HG03064 (cell line): ENCODE measurements at regions not wholly inside any gene's neighbourhood (a gene's known extent, or its start where the extent isn't known, plus 50 kb on each side); places are given as distances from the start of the nearest gene placed in this dataset.
"Not testable (repeated sequence)": the region's sequence is repeated elsewhere in the genome, so short reads cannot be mapped to it uniquely, and the experiment has no call there.

Experiments
- ATAC-seq: cut with Tn5 transposase; IDR thresholded peaks from one replicate; pipeline ENCODE4 v1.9.1; 2021; ENCODE audit warnings: low read depth; ENCODE audit not compliant: unreplicated experiment

DNA sequence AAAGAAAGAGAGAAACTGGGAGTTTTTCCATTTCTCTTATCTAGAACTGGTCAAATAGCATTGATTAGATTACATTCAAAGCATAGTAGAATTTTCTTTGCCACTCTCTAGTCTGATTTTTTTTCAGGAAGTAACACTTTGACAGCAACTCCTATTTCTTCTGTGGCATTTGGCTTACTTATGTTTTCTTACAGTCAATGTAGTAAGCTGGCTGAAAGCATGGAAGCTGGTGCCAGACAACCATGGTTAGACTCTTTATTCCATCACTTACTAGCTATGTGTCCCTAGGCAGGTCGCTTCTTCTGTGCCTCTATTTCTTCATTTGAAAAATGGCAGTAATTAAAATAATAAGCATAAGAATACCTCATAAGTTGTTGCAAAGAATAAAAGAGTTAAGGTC lies 54.2 kb upstream of the OPRM1 start:
- no peak for ATAC-seq

DNA sequence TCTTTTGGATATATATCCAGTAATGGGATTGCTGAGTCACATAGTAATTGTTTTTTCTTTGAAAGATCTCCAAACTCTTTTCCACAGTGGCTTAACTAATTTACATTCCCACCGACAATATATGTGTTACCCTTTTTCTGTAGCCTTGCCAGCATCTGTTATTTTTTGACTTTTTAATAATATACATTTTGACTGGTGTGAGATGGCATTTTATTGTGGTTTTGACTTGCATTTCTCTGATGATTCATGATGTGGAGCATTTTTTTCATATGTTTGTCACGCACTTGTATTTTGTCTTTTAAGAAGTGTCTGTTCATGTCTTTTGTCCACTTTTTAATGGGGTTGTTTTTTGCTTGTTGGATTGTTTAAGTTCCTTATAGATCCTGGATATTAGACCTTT lies 58.9 kb upstream of the OPRM1 start:
- no peak for ATAC-seq

DNA sequence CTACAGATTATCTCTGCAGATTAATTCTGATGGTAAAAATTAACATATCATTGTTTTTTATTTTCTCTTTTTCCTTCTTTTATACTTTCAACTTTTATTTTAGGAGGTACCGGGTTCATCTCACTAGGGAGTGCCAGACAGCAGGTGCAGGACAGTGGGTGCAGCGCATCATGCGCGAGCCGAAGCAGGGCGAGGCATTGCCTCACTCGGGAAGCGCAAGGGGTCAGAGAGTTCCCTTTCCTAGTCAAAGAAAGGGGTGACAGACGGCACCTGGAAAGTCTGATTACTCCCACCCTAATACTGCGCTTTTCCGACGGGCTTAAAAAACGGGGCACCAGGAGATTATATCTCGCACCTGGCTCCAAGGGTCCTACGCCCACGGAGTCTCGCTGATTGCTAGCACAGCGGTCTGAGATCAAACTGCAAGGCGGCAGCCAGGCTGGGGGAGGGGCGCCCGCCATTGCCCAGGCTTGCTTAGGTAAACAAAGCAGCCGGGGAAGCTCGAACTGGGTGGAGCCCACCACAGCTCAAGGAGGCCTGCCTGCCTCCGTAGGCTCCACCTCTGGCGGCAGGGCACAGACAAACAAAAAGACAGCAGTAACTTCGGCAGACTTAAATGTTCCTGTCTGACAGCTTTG lies 60.0 kb upstream of the OPRM1 start:
- ATAC-seq, result not testable (repeated sequence)

DNA sequence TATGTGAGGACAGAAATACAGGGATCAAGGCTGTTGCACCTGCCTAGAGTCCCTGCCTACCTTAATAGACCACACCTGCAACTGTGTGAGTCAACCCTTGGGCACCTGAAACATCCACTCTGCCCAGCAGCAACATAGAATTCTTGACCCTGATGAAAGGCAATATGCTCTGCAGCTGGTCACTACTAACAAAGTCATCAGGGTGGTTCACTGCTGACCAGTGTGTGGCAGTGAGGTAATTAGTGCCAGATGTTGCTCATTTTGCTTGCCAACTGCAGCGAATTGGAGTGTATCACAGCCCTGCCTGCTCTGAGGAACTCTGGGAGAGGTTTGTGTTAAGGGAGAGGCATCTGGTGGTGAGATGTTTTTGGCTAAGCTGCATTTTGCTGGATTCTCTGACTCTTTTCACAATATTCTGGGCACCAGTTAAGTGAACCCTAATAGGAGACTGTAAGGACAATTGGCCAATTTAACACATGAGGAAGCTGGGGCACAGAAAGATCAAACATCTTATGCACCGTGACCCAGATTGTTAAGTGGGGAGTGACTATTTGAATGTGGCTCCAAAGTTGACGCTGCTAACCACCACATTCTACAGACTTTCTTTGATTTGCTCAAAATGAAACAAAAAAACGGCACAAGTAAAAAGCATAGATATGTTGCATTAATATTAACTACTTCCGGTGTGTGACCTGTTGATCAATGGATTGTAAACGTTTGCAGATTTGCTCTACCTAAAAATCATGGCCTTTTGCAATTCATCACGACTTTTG lies 61.9 kb upstream of the OPRM1 start:
- ATAC-seq, result no peak

- no peak for ATAC-seq
Observed at GRCh38 chr6:153966001-153966400, 73.0 kb upstream of the OPRM1 start.

DNA sequence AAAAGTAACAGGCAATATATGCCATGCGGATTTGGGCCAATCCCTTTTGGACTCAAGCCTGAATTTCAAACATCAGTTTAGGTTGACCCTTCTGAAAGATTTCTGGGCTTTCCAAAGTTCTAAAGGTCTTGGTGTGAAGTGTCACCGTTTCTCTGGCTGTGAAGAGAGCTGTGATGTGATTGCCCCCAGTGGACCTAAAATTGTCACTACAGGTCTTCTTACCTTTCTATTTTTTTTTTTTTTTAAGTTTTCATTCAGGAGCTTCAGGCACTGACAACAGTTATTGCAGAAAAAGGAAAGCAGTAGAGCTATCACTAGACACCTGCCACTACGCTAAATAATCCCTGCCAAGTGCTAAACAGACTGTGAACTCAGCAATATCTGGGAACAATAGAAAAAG lies 75.7 kb upstream of the OPRM1 start:
- ATAC-seq, result no peak

- no peak for ATAC-seq
Observed at GRCh38 chr6:153962555-153962954, 76.5 kb upstream of the OPRM1 start.

DNA sequence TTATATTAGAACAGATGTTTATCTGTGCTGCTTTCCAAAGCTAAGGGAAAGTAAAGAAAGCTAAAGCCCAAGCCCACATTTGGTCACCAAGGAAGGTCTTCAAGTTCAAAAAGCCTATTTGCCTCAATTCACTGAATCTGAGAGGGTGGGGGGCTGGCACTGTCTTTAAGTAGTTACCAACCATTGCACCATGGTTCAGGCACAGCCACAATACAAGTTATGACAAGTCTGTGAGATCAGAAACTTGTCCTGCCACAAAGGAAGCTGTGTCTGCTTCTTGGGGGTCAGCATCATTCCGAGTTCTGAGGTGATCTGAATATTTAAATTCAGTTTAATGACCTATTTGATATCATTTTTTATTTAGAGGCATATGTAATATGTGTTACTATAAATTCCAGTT lies 78.3 kb upstream of the OPRM1 start:
- ATAC-seq, result no peak

DNA sequence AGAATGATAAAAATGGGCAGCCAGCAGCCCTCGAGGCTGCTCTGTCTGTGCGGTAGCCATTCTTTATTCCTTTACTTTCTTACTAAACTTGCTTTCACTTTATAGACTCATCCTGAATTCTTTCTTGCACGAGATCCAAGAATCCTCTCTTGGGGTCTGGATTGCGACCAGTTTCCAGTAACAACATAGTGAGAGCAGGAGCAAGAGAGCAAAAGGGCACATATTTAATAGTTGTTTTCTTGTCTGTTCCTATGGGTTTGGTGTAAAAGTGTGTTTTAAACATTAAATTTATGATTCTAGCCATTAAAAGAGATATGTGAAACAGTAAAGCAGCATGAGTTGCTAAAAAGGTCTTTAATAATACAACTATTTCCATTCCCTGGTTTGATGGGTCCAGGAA lies 78.8 kb upstream of the OPRM1 start:
- ATAC-seq, result no peak

DNA sequence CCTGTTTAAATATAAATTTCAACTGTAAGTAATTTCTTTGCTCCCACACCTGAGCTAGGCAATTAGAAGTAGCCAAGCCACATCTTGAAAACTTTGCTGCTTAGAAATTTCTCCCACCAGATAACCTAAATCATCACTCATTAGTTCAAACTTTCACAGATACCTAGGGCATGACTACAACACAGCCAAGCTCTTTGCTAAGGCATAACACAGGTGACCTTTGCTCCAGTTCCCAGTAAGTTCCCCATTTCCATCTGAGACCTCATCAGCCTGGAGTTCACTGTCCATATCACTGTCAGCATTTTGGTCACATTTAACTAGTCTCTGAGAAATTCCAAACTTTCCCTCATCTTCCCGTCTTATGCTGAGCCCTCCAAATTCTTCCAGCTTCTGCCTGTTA lies 79.8 kb upstream of the OPRM1 start:
- no peak for ATAC-seq

DNA sequence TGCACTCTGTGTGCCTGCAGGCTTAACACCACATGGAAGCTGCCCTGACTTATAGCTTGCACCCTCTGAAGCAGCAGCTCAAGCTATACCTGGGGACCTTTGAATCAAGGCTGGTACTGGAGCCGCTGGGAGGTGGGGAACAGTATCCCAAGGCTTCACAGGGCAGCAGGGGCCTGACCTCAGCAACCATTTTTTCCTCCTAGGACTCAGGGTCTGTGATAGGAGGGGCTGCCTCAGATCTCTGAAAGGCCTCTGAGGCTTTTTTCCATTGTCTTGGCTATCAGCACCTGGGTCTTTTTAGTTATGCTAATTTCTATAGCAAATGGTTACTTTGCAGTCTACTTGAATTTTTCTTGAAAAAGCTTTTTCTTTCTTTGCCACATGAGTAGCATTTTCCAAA lies 80.2 kb upstream of the OPRM1 start:
- no peak for ATAC-seq

DNA sequence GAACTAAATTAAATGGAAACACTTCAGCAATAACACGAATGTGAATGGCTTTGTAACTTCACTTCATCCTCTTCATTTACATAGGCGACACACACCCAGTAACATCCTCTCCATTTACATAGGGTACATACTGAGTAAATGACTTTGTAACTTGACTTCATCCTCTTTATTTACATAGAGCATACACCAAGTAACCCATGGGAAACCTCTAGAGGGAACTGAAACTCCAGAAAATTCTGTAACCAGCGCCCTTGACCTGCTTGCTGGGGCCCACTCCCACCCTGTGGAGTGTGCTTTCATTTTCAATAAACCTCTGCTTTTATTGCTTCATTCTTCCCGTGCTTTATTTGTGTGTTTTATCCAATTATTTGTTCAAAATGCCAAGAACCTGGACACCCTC lies 81.6 kb upstream of the OPRM1 start:
- peak; percentile 81 for ATAC-seq

DNA sequence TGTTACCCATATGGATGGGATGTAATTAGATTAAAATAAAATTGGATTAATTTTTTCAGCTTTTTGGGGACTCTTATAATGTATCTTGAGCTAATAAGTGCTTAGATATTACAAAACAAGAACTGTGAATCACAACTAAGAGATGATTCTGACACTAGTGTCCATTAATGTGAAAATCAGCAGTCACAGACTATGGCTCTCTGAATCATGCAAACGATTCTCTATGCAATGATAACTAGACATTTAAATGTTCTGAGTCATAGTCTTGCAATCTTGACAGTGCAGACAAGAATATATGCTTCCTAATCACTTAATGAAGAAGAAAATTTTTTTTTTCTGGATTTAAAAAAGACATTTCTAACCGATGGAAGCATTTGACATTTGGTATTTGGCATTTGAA lies 82.2 kb upstream of the OPRM1 start:
- ATAC-seq, result no peak

- ATAC-seq, result no peak
Observed at GRCh38 chr6:153949616-153950015, 89.4 kb upstream of the OPRM1 start.

- peak; percentile 63 for ATAC-seq
Observed at GRCh38 chr6:153947808-153948447, 91.1 kb upstream of the OPRM1 start.

GRCh38 chr6:153944201-153944600 lies 94.8 kb upstream of the OPRM1 start:
- no peak for ATAC-seq

- ATAC-seq, result no peak
Observed at GRCh38 chr6:153942361-153942760, 96.7 kb upstream of the OPRM1 start.

DNA sequence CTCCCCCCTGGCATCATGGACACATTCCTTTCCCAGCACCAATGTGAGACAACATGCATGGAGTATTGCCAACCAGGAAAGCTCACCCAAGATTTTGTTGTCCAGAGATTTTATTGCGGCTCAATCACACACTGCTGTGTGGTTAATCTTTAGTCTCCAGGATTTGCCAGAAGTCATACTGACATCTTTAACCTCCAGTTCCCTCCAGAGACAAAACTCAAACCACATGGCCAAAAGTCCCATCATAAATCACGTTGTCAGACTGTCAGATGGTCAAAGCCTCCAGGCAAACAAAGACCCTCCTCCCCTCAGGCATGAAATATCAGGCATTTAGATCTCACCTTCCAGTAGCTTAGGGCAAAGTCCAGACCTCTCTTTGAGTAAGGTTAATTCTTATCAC lies 97.3 kb upstream of the OPRM1 start:
- no peak for ATAC-seq

GRCh38 chr6:153938876-153939275 lies 100.2 kb upstream of the OPRM1 start:
- ATAC-seq, result no peak

DNA sequence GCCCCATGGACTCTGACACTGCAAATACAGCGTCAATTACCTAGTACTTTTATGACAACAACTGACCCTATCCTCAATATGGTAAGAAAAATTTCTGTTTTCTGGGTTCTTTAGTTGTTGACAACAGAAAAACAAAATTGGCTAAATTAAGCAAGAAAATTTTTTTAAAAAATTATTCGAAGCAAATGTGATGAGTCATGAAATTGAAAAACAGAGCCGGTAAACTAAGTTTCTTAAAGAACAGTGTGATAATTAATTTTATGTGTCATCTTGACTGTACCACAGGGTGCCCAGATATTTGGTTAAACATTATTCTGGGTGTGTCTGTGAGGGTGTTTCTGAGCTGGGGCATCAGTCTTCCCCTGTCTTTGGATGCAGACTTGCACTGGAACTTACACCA lies 107.6 kb upstream of the OPRM1 start:
- no peak for ATAC-seq

- ATAC-seq, result no peak
Observed at GRCh38 chr6:153927867-153928266, 111.2 kb upstream of the OPRM1 start.
